NCI-H774 (cell line): ENCODE measurements at regions not wholly inside any gene's neighbourhood (a gene's known extent, or its start where the extent isn't known, plus 50 kb on each side); places are given as distances from the start of the nearest gene placed in this dataset.
"Not testable (repeated sequence)": the region's sequence is repeated elsewhere in the genome, so short reads cannot be mapped to it uniquely, and the experiment has no call there.

Experiments used
- DNase-seq: peaks from one replicate; lab custom pipeline; 2025; lab: John Stamatoyannopoulos, UW

- no peak for DNase-seq
Measured at GRCh38 chr18:4541588-4541987, 86.5 kb upstream of the DLGAP1 start.

- no peak for DNase-seq
Measured at GRCh38 chr18:4536447-4536846, 81.3 kb upstream of the DLGAP1 start.

- DNase-seq, result no peak
Measured at GRCh38 chr18:4528405-4528804, 73.3 kb upstream of the DLGAP1 start.

GRCh38 chr18:4527826-4528225 is 72.7 kb upstream of the DLGAP1 start:
- not testable (repeated sequence) for DNase-seq

- no peak for DNase-seq
Measured at GRCh38 chr18:4524096-4524495, 69.0 kb upstream of the DLGAP1 start.

DNA sequence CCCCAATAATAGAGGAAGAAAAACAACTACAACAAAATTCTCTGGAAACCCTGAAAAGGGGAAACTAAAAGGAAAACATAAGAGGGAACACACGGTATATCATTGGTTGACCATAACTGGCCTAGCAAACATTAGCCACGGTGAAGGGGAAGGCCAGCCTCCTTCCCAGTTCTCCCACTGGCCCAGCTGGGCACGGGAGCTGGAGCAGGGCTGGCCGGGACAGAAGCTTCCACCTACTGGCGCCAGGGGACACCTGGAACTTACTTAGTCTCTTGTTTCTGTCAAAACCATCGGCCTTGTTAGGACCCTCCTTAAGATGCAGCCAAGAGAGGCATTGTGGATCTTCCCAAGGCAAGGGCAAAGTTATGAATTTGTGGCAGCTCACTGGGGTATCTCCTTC is 56.1 kb upstream of the DLGAP1 start:
- DNase-seq, result no peak

- DNase-seq, result no peak
Measured at GRCh38 chr18:4510711-4511110, 55.6 kb upstream of the DLGAP1 start.

- DNase-seq, result no peak
Measured at GRCh38 chr18:4510160-4510559, 55.1 kb upstream of the DLGAP1 start.
